ENCODE measurements at regions not wholly inside any gene's neighbourhood (a gene's known extent, or its start where the extent isn't known, plus 50 kb on each side); places are given as distances from the start of the nearest gene placed in this dataset.

- DNase-seq, result no peak
Measured at GRCh38 chr9:129410226-129410625, 210.7 kb downstream of the C9orf50 start.

- no peak for DNase-seq
Measured at GRCh38 chr9:129408535-129409215, 212.2 kb downstream of the C9orf50 start.

- no peak for DNase-seq
Measured at GRCh38 chr9:129407905-129408452, 212.9 kb downstream of the C9orf50 start.

GRCh38 chr9:129406278-129407225 lies 214.3 kb downstream of the C9orf50 start:
- no peak for DNase-seq

GRCh38 chr9:129405827-129406213 lies 215.1 kb downstream of the C9orf50 start:
- no peak for DNase-seq

- no peak for DNase-seq
Measured at GRCh38 chr9:129405089-129405826, 215.6 kb downstream of the C9orf50 start.

GRCh38 chr9:129404621-129405020 lies 216.3 kb downstream of the C9orf50 start:
- DNase-seq, result no peak

- DNase-seq, result no peak
Measured at GRCh38 chr9:129403779-129404620, 216.9 kb downstream of the C9orf50 start.

GRCh38 chr9:129402931-129403778 lies 217.7 kb downstream of the C9orf50 start:
- no peak for DNase-seq

GRCh38 chr9:129402371-129402739 lies 218.5 kb downstream of the C9orf50 start:
- DNase-seq, result no peak

GRCh38 chr9:129401623-129402370 lies 219.1 kb downstream of the C9orf50 start:
- DNase-seq, result no peak

GRCh38 chr9:129400971-129401622 lies 219.8 kb downstream of the C9orf50 start:
- DNase-seq, result no peak

GRCh38 chr9:129400001-129400970 lies 220.6 kb downstream of the C9orf50 start:
- DNase-seq, result no peak

- DNase-seq, result no peak
Measured at GRCh38 chr9:129399634-129399990, 221.3 kb downstream of the C9orf50 start.

- DNase-seq, result no peak
Measured at GRCh38 chr9:129398961-129399633, 221.0 kb upstream of the IER5L start.

GRCh38 chr9:129398101-129398960 lies 220.3 kb upstream of the IER5L start:
- no peak for DNase-seq

GRCh38 chr9:129397335-129397734 lies 219.3 kb upstream of the IER5L start:
- no peak for DNase-seq
